Tibial artery (tissue), 4 donors: ENCODE measurements at regions not wholly inside any gene's neighbourhood (a gene's known extent, or its start where the extent isn't known, plus 50 kb on each side); places are given as distances from the start of the nearest gene placed in this dataset.

ENCODE experiments used
- DNase-seq, 2 donors: peaks; one replicate each; pipeline ENCODE4 v3.0.0-alpha.2; 2019
- H3K27ac ChIP-seq, 2 donors: fragments of 200-600 bp; sonication (generic) in 1 of 2; 1 replicate in 1 of 2; 2 replicates in 1 of 2; pipeline ENCODE4 v1.5.1; 2018 to 2019; ENCODE audit warnings: mild to moderate bottlenecking in 1 of 2
- H3K27me3 ChIP-seq, 2 donors: fragments of 200-600 bp; sonication (generic) in 1 of 2; one replicate each; pipeline versions ENCODE4 v1.5.1 to v1.6.0; 2016 to 2019
- H3K36me3 ChIP-seq, 3 donors: fragments of 200-600 bp; sonication (generic) in 2 of 3; one replicate each; pipeline ENCODE4 v1.5.1; 2016 to 2019; ENCODE audit warnings: mild to moderate bottlenecking in 2 of 3
- H3K4me1 ChIP-seq, 4 donors: fragments of 200-600 bp; sonication (generic) in 2 of 4; 1 replicate in 3 of 4; 2 replicates in 1 of 4; pipeline ENCODE4 v1.5.1; 2016 to 2019
- H3K4me3 ChIP-seq, 2 donors: fragments of 200-600 bp; sonication (generic) in 1 of 2; 1 replicate in 1 of 2; 2 replicates in 1 of 2; pipeline ENCODE4 v1.5.1; 2018 to 2019; ENCODE audit warnings: mild to moderate bottlenecking in 2 of 2
- H3K9me3 ChIP-seq, 3 donors: fragments of 200-600 bp; sonication (generic) in 1 of 3; one replicate each; pipeline ENCODE4 v1.5.1; 2016 to 2019
- intact Hi-C: fragments of 100-400 bp; cut with DNase I; formaldehyde crosslinking; loops from one replicate; pipeline ENCODE4 v1.15.0; 2023; ENCODE audit warnings: low total_unique reads
- TF ChIP-seq, protein P1 (sequence below), 2 experiments: fragments of 200-600 bp in 1 of 2; fragments of 450-650 bp in 1 of 2; IDR thresholded peaks; one replicate each; pipeline ENCODE4 v1.5.1; 2017 to 2019; ENCODE audit warnings: antibody characterized with exemption in 2 of 2, mild to moderate bottlenecking in 1 of 2, moderate library complexity in 1 of 2

DNA sequence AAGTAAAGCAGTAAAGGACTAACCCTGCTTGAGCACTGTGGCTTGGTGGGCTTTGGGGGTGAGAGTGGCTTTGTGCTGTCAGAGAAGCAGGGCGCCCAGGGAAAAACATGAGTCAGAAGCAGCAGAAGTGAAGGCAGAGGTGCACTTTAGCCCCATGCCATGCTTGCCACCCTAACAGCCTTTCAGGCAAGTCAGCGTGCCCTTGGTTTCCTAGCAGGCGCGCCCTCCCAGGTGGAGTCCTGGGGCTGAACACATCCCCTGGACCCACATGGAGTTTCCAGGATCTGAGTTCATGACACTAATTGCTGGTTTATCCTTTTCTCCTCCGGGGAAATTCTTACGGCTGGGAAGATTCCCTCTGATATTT, 106.6 kb downstream of the TLR5 start:
- Histone ChIP-seq H3K27ac (no peak overlapping the region), H3K4me1 (peaks cover 0 to 19% (median 7%) of the 10 kb centered on the region in 4 donors), H3K27me3 (no peaks in the 10 kb centered on the region), H3K4me3 (no peak overlapping the region), H3K9me3 (no peaks in the 10 kb centered on the region), H3K36me3 (no peaks in the 10 kb centered on the region)
- intact Hi-C loops = no loop called here
- TF ChIP-seq, protein P1, sequence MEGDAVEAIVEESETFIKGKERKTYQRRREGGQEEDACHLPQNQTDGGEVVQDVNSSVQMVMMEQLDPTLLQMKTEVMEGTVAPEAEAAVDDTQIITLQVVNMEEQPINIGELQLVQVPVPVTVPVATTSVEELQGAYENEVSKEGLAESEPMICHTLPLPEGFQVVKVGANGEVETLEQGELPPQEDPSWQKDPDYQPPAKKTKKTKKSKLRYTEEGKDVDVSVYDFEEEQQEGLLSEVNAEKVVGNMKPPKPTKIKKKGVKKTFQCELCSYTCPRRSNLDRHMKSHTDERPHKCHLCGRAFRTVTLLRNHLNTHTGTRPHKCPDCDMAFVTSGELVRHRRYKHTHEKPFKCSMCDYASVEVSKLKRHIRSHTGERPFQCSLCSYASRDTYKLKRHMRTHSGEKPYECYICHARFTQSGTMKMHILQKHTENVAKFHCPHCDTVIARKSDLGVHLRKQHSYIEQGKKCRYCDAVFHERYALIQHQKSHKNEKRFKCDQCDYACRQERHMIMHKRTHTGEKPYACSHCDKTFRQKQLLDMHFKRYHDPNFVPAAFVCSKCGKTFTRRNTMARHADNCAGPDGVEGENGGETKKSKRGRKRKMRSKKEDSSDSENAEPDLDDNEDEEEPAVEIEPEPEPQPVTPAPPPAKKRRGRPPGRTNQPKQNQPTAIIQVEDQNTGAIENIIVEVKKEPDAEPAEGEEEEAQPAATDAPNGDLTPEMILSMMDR (IDR thresholded peaks at IDR 0.05) = no peak
- DNase-seq = no peak

DNA sequence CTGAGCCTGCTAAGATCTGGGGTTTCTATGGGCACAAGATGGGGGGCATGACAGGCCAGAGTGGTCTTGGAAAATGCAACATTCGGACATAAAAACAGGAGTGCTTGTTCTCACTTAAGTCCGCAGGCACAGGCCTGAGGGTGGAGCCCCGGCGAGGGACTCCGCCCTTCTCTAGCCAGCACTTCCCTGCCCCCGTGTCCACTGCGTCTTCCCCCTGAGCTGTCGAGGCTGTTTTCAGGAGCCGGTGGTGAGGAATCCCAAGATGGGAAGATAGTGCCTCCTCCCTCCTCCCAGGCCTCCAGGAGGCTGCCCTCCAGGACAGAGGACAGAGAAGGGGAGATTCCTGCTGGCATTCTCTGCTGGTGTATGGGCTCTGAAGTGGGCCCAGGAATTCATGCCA, 105.2 kb downstream of the TLR5 start:
- TF ChIP-seq, protein P1 (IDR thresholded peaks at IDR 0.05) = no peak
- Histone ChIP-seq H3K27ac (no peak overlapping the region), H3K9me3 (no peaks in the 10 kb centered on the region), H3K4me1 (peaks cover 0 to 20% (median 9%) of the 10 kb centered on the region in 4 donors), H3K4me3 (no peak overlapping the region), H3K36me3 (no peaks in the 10 kb centered on the region), H3K27me3 (no peaks in the 10 kb centered on the region)
- intact Hi-C loops = no loop called here
- no peak for DNase-seq

DNA sequence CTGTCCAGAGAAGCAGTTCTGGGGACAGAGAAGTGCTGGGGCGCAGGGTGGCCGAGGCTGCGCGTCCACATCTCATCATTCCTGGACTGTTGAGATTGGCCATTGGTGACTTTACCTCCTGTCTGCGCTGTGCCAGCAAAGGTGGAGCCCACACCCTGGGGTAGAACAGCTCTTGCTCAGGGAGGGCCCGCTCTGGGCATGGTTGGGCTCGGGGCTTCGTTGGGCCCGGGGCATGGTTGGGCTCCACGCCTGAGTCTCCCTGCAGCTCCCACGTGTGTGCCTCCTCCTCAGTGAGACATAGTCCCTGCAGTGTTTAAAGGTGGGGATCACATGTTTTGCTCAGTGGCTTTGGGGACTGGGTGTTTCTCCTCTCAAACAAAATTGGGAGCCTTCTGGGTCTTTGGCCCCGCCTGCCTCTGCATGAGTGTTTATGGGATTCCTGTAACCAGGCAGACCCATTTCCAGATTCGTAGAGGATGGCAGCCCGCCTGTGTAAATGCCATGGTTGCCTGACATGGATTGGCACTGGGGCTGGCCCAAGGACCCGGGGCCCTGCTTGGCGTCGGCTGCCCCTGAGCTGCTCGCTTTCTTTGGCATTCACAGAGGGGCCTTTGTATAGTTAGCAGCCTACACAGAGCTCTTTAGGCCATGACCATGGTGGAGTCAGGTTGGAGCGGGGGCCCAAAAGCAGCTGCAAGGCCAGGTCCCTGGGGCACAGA, 104.6 kb downstream of the TLR5 start:
- Histone ChIP-seq H3K27me3 (no peaks in the 10 kb centered on the region), H3K4me1 (peaks cover 0 to 20% (median 9%) of the 10 kb centered on the region in 4 donors), H3K36me3 (no peaks in the 10 kb centered on the region), H3K4me3 (no peak overlapping the region), H3K9me3 (no peaks in the 10 kb centered on the region), H3K27ac (no peak overlapping the region)
- intact Hi-C loops = no loop called here
- DNase-seq = no peak
- TF ChIP-seq, protein P1 (IDR thresholded peaks at IDR 0.05) = no peak

DNA sequence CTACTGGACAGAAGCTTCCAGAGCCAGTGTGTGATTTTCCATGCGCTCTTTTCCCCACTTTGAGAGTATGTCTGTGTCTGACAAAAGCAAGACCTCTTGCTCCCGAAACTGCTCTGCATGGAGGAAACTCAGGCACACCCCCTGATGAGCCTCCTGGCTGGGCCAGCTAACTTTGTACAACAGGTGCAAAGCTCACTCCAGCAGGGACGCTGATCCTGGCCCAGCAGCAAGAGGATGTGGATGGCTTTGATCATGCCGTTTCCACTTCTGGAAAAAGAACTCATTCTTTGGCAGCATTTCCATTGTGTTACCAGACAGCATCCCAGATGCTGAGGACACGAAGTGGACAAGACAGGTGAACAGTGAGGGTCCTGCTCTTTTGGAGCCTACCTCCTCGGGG, 103.1 kb downstream of the TLR5 start:
- H3K9me3 ChIP-seq = no peaks in the 10 kb centered on the region
- H3K27me3 ChIP-seq = no peaks in the 10 kb centered on the region
- intact Hi-C loops = no loop called here
- no peaks in the 10 kb centered on the region for H3K36me3 ChIP-seq
- H3K4me3 ChIP-seq = no peak overlapping the region
- no peak overlapping the region for H3K27ac ChIP-seq
- DNase-seq = no peak
- peaks cover 0 to 20% (median 9%) of the 10 kb centered on the region in 4 donors for H3K4me1 ChIP-seq
- TF ChIP-seq, protein P1 (IDR thresholded peaks at IDR 0.05) = no peak

DNA sequence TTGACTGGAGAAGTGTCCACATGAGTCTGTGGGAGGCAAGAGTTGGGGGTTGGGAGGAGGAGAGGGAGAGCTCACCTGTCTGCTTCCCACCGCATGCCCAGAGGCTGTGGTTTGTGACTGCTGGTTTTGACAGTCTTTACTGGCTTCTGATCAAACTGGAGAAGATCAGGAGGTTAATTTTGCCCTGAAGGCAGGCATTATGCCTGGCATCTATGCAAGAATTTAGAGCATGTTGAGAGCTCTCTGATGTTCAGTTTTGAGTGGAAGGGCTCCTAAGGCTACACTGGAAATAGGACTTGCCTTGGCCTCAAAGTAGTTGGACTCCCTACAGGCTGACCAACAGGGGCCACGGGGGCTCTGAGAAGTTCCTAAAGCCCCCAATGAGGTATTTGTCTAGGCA, 101.6 kb downstream of the TLR5 start:
- DNase-seq = no peak
- no peaks in the 10 kb centered on the region for H3K36me3 ChIP-seq
- peaks cover 0 to 20% (median 9%) of the 10 kb centered on the region in 4 donors for H3K4me1 ChIP-seq
- TF ChIP-seq, protein P1 (IDR thresholded peaks at IDR 0.05) = no peak
- no peak overlapping the region for H3K4me3 ChIP-seq
- H3K27me3 ChIP-seq = no peaks in the 10 kb centered on the region
- intact Hi-C loops = no loop called here
- H3K9me3 ChIP-seq = no peaks in the 10 kb centered on the region
- H3K27ac ChIP-seq = no peak overlapping the region
